ENCODE measurements at regions not wholly inside any gene's neighbourhood (a gene's known extent, or its start where the extent isn't known, plus 50 kb on each side); places are given as distances from the start of the nearest gene placed in this dataset.
"Not testable (repeated sequence)": the region's sequence is repeated elsewhere in the genome, so short reads cannot be mapped to it uniquely, and the experiment has no call there.

DNA sequence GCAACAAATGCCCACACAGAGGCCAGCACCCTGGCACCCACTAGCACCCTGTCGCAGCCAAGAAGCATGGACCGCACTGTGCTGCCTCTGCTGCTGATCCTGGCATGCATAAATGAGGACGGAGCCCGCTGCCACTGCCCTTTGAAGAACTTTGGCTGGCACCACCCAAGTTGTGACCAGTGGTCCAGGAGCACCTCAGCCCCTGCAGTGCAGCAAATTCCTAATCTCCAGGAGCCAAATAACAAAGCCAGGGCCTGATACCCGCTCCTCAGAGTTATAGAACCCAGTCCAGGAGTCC is 807.2 kb downstream of the GLUD2 start:
- no peak for DNase-seq (ENCODE audit: low spot score)

DNA sequence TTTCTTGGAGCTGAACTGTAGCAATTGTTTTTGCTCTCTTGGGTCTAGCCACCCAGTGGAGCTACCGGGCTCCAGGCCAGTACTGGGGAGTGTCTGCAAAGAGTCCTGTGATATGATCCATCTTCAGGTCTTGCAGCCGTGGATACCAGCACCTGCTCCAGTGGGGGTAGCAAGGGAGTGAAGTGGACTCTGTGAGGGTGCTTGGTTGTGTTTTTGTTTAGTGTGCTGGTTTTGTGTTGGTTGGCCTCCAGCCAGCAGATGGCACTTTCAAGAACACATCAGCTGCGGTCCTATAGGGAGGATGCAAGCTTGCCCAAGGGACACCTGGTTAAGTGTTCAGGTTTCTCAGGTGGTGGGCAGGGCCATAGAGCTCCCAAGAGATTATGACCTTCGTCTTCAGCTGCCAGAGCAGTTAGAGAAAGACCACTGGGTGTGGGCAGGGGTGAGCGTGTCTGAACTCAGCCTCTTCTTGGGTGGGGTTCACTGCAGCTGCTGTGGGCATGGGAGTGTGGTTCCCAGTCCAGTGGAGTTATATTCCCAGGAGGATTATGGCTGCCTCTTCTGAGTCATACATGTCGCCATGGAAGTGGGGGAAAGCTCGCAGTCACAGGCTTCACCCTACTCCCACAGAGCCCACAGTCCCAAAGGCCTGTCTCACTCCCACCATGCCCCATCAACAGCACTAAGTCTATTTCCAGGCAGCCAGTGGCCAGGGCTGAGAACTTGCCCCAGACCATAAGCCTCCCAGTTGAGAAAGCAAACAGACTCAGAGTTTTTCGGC is 811.6 kb downstream of the GLUD2 start:
- no peak for DNase-seq (ENCODE audit: low spot score)

DNA sequence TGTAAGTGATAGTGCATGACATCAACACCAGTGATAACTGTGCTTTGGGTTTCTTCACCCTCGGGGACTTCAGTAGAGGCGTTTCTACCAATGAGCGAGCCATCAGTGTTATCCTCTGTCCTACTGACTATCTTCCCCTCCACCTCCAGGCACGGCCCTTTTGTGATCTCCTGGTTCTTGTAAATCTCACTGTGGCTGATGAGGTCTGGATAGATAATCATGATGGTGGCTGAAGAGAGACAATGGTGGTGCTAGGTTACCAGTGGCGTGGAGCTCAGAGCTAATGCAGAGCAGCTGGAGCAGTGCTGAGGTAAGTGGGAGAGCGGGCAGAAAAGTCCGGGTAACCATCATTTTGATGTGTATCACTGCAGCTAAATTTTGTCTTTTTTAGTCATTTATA is 816.6 kb downstream of the GLUD2 start:
- no peak for DNase-seq (ENCODE audit: low spot score)

DNA sequence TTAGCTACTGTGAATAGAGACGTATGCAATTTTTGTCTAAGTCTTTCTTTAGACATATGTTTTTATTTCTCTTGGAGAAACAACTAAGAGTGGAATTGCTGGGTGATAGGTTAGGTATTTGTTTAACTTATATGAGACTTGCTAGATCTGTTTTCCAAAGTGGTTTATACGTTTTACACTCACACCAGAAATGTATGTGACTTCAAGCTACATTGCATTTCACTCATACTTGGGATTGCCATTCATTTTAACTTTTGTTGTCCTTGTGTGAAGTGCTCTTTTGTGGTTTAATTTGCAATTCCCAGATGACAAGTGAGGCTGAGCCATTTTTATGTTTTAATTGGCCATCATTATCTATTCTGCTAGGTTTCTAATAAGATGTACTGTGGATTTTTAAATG is 817.2 kb downstream of the GLUD2 start:
- DNase-seq (ENCODE audit: low spot score): no peak

DNA sequence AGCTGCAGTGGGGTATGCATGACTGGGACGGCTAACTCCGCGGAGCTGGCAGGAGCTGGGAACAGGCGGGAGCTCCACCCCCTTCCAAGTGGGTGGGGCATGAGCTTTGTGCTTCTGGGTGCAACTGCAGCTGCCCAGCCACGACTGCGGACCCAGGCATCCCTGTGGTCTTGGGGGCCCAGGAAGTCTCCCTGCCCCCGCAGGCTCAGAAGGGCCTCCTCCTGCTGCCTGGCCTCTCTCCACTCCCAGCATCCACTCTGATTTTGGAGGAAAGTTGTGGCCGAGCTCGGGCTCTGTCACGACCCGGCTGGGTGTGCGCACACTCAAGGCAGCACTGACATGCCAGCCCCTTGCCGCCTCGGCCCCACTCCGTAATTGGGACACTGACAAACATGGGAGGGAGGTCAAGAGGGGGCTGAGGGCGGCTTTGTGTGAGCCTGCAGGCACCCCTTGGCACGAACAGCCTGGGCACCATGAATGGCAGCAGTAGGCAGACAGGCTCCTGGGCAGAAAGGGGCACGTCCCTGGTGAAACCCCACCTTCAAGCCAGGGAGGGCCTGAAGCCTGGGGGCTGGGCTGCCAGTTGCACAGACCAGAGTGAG is 822.6 kb downstream of the GLUD2 start:
- no peak for DNase-seq (ENCODE audit: low spot score)

DNA sequence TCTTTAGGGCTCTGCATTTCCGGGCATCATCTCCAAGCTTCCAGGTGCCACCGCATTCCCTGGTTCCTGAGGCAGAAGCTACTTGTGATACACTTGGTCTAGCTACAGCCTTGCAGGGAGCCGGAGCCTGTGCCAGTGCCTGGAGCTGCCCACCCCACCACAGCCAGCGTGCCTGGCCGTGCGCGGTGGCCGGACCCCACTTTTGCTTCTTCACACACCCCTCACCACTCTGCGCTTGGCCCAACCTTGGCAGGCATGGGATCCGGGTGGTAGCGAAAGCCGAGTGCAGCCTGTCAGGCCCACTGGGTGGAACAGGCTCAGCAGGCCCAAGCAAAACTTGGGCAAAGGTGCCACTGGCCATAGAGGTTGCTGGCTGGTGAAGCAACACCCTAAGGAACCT is 823.7 kb downstream of the GLUD2 start:
- no peak for DNase-seq (ENCODE audit: low spot score)

DNA sequence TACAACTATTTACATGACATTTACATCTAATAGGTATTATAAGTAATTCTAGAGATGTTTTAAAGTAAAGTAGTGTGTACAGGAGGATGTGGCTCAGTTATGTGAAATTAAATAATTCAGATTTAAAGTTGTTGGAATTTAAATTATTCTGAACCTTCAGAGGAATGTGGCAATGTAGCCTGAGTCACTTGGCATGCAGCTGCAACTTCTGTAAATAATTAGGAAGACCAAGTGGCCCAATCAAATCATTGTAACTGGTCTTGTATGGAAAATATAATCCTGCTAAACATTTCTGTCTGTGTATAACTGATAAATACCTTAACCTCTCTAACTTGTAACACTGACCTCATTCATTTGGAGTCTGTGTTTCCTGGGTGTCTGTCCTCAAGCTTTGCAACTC is 828.9 kb downstream of the GLUD2 start:
- DNase-seq (ENCODE audit: low spot score): peak; percentile 46

DNA sequence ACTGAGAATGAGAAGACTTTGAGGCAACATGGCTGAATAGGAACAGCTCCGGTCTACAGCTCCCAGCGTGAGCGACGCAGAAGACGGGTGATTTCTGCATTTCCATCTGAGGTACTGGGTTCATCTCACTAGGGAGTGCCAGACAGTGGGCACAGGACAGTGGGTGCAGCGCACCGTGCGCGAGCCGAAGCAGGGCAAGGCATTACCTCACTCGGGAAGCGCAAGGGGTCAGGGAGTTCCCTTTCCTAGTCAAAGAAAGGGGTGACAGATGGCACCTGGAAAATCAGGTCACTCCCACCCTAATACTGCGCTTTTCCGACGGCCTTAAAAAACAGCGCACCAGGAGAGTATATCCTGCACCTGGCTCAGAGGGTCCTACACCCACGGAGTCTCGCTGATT is 829.9 kb downstream of the GLUD2 start:
- not testable (repeated sequence) for DNase-seq (ENCODE audit: low spot score)

DNA sequence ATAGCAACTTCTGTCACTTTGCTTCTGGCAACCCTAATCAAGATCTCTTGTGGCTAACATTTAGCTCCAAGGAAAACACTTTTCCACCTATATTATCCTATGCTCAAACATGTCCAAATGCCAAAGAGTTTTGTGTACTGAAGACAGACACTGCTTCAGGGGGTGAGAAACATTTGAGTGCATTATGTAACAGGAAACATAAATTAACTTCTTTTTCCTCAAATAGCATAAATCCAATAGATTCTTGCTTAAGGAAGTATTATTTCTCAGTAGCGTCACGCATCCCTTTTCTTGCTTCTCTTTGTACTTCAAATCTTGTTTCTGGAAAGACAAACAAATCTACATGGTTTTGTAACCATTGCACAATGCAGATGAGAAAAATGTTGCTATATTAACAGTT is 839.1 kb downstream of the GLUD2 start:
- DNase-seq (ENCODE audit: low spot score): no peak

DNA sequence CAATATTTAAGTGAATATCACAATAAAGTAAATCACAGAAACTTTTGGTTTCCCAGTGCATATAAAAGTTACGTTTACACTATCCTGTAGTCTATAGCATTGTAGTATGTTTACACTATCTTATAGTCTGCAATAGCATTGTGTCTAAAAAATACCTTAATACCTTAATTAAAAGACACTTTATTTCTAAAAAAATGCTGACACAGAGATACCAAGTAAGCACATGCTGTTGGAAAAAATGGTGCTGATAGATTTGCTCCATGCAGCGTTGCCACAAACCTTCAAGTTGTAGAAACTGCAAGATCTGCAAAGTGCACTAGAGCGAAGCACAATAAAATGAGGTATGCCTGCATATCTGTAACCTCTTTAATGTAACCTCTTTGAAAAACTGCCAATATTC is 847.3 kb downstream of the GLUD2 start:
- DNase-seq (ENCODE audit: low spot score): no peak

DNA sequence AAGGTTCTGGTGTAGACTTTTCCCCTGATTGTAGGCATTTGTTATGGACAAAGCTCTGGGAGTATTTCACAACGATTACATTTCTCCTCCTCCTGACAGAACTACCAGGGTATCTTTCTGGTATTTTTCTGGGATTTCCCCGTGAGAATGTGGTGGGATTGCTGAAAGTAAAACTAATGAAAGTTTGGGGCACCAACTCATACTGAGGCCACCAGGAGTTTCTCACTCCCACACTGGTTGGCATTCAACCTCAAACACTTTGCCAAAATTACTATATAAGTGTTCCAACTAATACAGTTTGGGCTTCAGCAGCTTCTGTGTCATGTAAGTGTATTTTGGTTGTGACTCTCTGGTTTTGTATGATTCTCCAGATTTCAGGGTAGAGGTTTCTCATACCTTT is 855.1 kb downstream of the GLUD2 start:
- no peak for DNase-seq (ENCODE audit: low spot score)

DNA sequence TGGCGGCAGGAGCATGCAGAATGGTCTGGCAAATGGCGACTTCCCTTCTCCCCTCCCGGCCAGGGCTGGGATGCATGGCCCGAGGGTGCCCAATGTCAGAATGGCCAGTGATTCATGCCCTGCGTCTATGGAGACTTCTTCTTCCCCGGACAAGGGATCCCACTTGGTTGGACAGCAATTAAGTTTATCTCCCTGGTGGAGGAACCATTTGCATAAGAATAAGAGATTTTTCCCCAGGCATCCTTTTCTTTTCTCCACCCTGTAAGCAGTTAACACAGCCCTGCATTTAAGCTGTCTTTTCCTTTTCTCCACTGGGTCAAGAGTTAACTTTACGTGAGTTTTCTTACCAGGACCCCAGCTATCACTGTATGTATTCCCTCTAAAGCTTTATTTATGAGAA is 856.6 kb downstream of the GLUD2 start:
- no peak for DNase-seq (ENCODE audit: low spot score)

DNA sequence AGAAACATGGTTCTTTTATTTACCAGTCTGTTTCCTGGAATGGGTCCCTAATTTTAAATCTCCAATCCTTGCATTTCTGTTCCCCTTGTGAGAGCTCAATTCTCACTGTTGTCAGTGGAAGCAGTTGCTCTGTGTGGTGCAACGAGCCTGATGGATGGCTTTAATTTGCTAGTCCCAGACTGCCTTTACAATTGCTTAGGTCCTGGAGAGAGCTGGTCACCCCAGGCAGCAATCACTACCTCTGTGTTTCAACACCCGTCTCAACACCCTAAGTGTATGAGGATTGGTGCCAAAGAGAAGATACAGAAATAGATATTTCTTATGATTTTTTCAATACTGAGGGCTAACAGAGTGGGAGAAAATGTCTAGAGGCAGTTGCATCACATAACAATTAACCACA is 873.8 kb downstream of the GLUD2 start:
- DNase-seq (ENCODE audit: low spot score): no peak

DNA sequence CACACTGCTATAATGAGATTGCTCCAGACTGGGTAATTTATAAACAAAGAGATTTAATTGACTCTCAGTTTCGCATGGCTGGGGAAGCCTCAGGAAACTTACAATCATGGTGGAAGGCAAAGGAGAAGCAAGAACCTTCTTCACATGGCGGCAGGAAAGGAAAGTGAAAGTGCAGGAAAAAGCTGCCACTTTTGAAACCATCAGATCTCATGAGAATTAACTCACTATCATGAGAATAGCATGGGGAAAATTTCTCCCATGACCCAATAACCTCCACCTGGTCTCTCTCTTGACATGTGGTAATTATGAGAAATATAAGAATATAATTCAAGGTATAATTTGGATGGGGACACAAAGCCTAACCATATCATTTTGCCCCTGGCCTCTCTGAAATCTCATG is 884.2 kb downstream of the GLUD2 start:
- DNase-seq (ENCODE audit: low spot score): no peak

DNA sequence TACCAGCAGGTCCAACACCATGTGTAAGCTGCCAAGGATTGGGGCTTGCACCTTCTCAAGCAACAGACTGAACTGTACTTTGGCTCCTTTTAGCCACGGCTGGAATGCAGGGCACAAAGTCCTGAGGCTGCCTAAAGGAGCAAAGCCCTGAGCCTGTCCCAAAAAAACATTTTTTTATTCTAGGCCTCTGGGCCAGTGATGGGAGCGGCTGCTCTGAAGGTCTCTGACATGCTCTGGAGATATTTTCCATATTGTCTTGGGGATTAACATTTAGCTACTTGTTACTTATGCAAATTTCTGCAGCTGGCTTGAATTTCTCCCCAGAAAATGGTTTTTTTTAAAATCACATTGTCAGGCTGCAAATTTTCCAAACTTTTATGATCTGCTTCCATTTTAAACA is 885.3 kb downstream of the GLUD2 start:
- no peak for DNase-seq (ENCODE audit: low spot score)

DNA sequence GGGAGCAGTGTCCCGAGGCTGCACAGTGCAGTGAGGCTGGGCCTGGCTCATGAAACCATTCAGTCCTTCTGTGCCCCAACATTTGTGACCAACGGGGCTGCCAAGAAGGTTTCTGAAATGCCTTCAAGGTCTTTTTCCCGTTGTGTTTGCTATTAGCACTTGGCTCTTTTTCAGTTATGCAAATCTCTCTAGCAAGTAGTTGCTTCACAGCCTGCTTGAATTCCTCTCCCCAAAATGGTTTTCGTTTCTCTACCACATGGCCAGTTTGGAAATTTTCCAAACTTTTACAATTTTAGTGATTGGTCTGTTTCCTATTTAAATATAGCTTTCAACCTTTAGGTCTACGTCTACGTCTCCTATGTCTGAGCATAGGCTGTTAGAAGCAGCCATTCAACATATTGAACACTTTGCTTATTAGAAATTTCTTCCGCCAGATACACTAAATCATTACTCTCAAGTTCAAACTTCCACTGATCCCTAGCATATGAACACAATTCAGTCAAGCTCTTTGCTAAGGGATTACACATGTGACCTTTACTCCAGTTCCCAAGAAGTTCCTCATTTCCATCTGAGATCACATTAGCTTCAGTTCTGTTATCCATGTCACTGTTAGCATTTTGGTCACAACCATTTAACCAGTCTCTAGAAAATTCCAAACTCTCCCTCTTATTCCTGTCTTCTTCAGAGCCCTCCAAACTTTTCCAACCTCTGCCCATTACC is 901.8 kb downstream of the GLUD2 start:
- peak; percentile 5 for DNase-seq (ENCODE audit: low spot score)

DNA sequence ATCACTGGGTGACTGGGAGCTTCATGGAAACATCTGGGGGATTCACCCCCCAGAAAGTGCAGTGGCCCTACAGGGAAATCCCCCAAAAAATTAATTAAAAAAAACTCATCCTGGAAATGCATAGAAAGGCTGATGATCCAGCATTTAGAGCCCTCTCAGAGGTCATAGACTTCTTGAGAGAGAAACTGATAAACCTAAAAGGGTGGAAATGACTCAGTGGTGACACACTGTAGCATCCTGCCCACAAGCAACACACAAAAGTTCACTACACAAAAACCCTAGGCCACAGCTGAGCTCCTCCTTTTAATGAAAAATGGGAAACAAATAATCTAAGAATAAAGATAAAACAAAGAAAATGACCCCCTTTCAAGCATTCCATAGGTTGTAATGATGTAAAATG is 911.5 kb downstream of the GLUD2 start:
- DNase-seq (ENCODE audit: low spot score): no peak

DNA sequence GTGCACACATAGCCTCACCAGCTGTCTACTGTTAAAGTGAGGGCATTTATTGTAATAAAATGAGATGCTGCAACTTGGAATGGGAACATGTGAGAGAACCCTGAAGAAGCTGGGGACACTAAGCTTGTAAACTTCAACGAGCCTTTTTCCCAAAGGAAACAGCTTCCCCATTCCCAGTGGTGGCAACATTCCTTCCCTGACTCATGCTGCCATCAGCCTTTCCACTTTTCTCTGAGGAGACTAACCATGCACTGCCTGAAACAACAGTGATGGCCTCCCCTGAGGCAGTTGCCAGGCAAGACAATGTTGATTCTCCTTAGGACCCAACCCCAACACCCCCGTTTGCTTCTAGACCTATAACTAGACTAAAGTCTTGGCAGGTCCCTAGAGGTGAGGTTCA is 928.3 kb downstream of the GLUD2 start:
- DNase-seq (ENCODE audit: low spot score): no peak

DNA sequence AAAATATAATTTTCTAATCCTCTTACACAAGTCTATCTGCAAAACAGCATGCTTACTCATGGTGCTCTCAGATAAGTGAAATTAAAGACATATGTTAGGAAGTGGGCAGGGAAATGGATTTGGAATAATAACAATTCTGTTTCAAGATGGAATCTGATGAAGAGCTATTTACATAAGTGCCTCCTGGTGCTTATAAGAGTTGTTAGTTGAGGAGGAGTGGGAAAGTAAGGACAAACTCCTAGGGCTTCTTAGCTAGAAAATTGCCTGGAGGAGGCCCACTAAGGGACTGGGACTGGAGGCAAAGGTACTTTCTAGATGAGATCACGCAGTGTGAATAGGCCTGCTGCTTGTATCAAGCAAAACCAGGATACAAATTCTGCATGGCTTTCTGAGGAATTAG is 939.8 kb downstream of the GLUD2 start:
- DNase-seq (ENCODE audit: low spot score): peak; percentile 24

DNA sequence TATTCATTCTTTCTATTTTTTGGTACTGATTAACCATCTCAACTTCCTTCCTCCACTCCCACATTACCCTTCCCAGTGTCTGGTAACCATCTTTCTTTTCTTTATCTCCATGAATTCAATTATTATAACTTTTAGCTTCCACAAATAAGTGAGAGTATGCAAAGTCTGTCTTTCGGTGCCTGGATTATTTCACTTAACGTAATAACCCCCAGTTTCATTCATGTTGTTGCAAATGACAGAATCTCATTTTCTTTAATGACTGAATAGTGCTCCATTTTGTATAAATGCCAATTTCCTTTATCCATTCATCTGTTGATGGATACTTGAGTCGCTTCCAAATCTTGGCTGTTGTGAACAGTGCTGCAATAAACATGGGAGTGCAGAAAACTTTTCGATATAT is 940.4 kb downstream of the GLUD2 start:
- no peak for DNase-seq (ENCODE audit: low spot score)

DNA sequence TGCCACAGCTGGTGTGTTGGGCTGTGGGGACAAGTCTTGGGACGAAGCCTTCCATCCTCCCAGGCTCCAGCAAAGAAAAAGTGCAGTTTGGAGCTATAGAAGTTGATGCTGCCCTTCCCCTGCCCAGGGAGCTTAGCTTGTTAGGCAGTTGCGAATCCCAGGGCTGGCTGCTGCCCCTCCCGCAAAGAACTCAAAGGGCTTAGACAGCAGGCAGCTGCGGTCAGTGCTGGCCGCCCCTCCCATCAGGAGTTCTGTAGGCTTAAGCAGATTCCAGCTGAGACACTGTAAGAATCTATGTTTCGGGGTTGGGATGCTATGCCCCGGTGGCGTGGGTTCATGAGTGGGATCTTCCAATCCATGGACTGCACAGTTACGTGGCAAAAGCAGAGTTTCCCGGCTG is 956.7 kb downstream of the GLUD2 start:
- DNase-seq (ENCODE audit: low spot score): no peak

DNA sequence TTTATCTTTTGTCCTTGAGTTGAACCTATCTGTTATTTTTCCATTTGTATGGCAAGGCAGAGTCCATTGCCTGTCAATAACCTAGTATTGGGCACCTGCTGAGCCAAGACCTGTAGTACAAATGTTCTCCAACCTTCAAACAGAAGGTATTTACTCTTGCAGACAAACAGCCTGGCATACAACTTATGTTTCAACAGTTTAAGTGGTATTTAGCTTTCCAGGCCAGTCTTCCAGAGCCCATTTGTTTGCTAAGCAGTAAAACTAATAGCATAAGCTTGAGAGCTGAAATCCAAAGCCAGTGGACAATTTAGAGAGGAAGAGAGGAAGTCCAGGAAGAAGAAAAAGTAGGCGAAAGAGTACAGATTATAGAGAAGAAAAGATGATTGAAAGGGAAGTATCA is 979.3 kb downstream of the GLUD2 start:
- no peak for DNase-seq (ENCODE audit: low spot score)

DNA sequence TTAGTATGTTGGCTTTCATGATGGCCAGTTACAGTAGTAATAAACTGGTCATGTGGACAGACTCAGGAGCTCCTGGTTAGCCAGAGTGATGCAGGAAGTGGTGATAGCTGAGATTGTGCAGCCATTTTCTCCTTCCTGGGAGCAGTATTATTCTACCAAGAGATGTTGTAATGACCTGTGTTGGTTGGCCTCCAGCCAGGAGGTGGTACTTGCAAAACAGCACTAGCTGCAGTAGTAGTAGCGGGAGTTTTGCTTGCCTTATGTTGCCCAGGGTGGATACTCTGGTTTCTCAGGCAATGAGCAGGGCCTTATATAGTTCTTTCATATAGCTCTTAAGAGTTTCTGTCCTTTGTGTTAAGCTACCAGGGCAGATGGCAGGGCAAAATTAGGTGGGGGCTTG is 998.8 kb downstream of the GLUD2 start:
- DNase-seq (ENCODE audit: low spot score): no peak

DNA sequence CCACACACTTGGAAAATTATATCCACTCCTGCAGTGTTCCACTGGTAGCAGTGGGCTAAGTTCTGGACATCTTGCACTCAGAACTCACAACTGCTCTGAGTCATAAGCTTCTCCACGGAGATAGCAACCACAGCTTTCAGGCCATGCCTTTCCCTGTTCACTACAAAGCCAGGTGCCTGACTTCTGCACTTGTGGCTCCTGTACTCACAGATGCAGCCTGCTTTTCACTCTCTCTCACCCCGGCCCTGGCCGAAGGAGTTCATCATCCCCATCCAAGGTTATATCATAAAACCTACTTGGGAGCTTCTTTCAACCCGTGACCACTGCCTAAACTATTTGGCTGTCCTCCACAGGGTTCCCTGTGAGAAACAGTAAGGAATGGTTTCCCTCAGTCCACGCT is 999.4 kb downstream of the GLUD2 start:
- no peak for DNase-seq (ENCODE audit: low spot score)
